ENCODE measurements at regions not wholly inside any gene's neighbourhood (a gene's known extent, or its start where the extent isn't known, plus 50 kb on each side); places are given as distances from the start of the nearest gene placed in this dataset.
"Not testable (repeated sequence)": the region's sequence is repeated elsewhere in the genome, so short reads cannot be mapped to it uniquely, and the experiment has no call there.

- not testable (repeated sequence) for DNase-seq (ENCODE audit: low read depth); H3K4me3 ChIP-seq (ENCODE audit: low read depth, low read length)
Measured at GRCh38 chr11:3520905-3521304, 120.9 kb downstream of the ART5 start.

- H3K4me3 ChIP-seq (ENCODE audit: low read depth, low read length); DNase-seq (ENCODE audit: low read depth): not testable (repeated sequence)
Measured at GRCh38 chr11:3519841-3520240, 122.0 kb downstream of the ART5 start.

- not testable (repeated sequence) for H3K4me3 ChIP-seq (ENCODE audit: low read depth, low read length); DNase-seq (ENCODE audit: low read depth)
Measured at GRCh38 chr11:3516934-3517567, 124.7 kb downstream of the ART5 start.

GRCh38 chr11:3516345-3516933, 125.4 kb downstream of the ART5 start:
- DNase-seq (ENCODE audit: low read depth); H3K4me3 ChIP-seq (ENCODE audit: low read depth, low read length): not testable (repeated sequence)

- not testable (repeated sequence) for H3K4me3 ChIP-seq (ENCODE audit: low read depth, low read length); DNase-seq (ENCODE audit: low read depth)
Measured at GRCh38 chr11:3514635-3515424, 127.0 kb downstream of the ART5 start.

GRCh38 chr11:3513311-3513710, 128.5 kb downstream of the ART5 start:
- not testable (repeated sequence) for H3K4me3 ChIP-seq (ENCODE audit: low read depth, low read length); DNase-seq (ENCODE audit: low read depth)

GRCh38 chr11:3512751-3513150, 129.0 kb downstream of the ART5 start:
- not testable (repeated sequence) for DNase-seq (ENCODE audit: low read depth); H3K4me3 ChIP-seq (ENCODE audit: low read depth, low read length)

GRCh38 chr11:3512133-3512703, 129.6 kb downstream of the ART5 start:
- H3K4me3 ChIP-seq (ENCODE audit: low read depth, low read length); DNase-seq (ENCODE audit: low read depth): not testable (repeated sequence)

- DNase-seq (ENCODE audit: low read depth); H3K4me3 ChIP-seq (ENCODE audit: low read depth, low read length): not testable (repeated sequence)
Measured at GRCh38 chr11:3511416-3512132, 130.2 kb downstream of the ART5 start.

GRCh38 chr11:3509563-3509962, 130.6 kb upstream of the ZNF195 start:
- not testable (repeated sequence) for DNase-seq (ENCODE audit: low read depth); H3K4me3 ChIP-seq (ENCODE audit: low read depth, low read length)

- not testable (repeated sequence) for DNase-seq (ENCODE audit: low read depth); H3K4me3 ChIP-seq (ENCODE audit: low read depth, low read length)
Measured at GRCh38 chr11:3499198-3499597, 120.3 kb upstream of the ZNF195 start.

- DNase-seq (ENCODE audit: low read depth); H3K4me3 ChIP-seq (ENCODE audit: low read depth, low read length): not testable (repeated sequence)
Measured at GRCh38 chr11:3498356-3498755, 119.4 kb upstream of the ZNF195 start.

GRCh38 chr11:3493152-3493551, 114.2 kb upstream of the ZNF195 start:
- H3K4me3 ChIP-seq (ENCODE audit: low read depth, low read length); DNase-seq (ENCODE audit: low read depth): not testable (repeated sequence)

- DNase-seq (ENCODE audit: low read depth), result not testable (repeated sequence)
Measured at GRCh38 chr11:3488003-3488402, 109.1 kb upstream of the ZNF195 start.

GRCh38 chr11:3485737-3486136, 106.8 kb upstream of the ZNF195 start:
- not testable (repeated sequence) for DNase-seq (ENCODE audit: low read depth); H3K4me3 ChIP-seq (ENCODE audit: low read depth, low read length)

More at GRCh38 chr11:3488003-3488402, 109.1 kb upstream of the ZNF195 start:
- H3K4me3 ChIP-seq (ENCODE audit: low read depth, low read length), result not testable (repeated sequence)

- not testable (repeated sequence) for DNase-seq (ENCODE audit: low read depth); H3K4me3 ChIP-seq (ENCODE audit: low read depth, low read length)
Measured at GRCh38 chr11:3476937-3477885, 98.3 kb upstream of the ZNF195 start.

All from fibroblast of the aortic adventitia (primary cell).